ENCODE measurements at regions not wholly inside any gene's neighbourhood (a gene's known extent, or its start where the extent isn't known, plus 50 kb on each side); places are given as distances from the start of the nearest gene placed in this dataset.

GRCh38 chr6:112429226-112429625 is 82.1 kb downstream of the RFPL4B start:
- H3K4me1 ChIP-seq (ENCODE audit: insufficient read depth, low read length, severe bottlenecking), result no peaks in the 10 kb centered on the region
- no peak overlapping the region for H3K27ac ChIP-seq (ENCODE audit: low read depth, low read length, poor library complexity, severe bottlenecking)
- TF ChIP-seq EZH2 (IDR thresholded peaks at IDR 0.05; ENCODE audit: borderline replicate concordance, low read length), result no peak
- no peak for TF ChIP-seq CTCF (IDR thresholded peaks at IDR 0.05; ENCODE audit: low read length)
- no peaks in the 10 kb centered on the region for H3K79me2 ChIP-seq (ENCODE audit: insufficient read depth, low read length)
- no peak overlapping the region for H2AFZ ChIP-seq (ENCODE audit: low read length)
- H3K9ac ChIP-seq (ENCODE audit: low read length), result no peak overlapping the region
- no peaks in the 10 kb centered on the region for H3K9me3 ChIP-seq (ENCODE audit: low read length)
- no peaks in the 10 kb centered on the region for H3K9me2 ChIP-seq (ENCODE audit: low read depth, low read length)
- no peak overlapping the region for H3K4me3 ChIP-seq (ENCODE audit: low read depth, low read length, poor library complexity, severe bottlenecking)
- H3K4me2 ChIP-seq (ENCODE audit: low read length), result no peak overlapping the region
- no peaks in the 10 kb centered on the region for H4K20me1 ChIP-seq (ENCODE audit: insufficient read depth, low read length)
- no peaks in the 10 kb centered on the region for H3F3A ChIP-seq (ENCODE audit: insufficient read depth, low read length)
- H3K27me3 ChIP-seq (ENCODE audit: insufficient read depth, low read length), result no peaks in the 10 kb centered on the region
- no peaks in the 10 kb centered on the region for H3K36me3 ChIP-seq (ENCODE audit: insufficient read depth, low read length)

GRCh38 chr6:112431803-112432202 is 84.7 kb downstream of the RFPL4B start:
- no peak overlapping the region for H3K4me2 ChIP-seq (ENCODE audit: low read length)
- H3F3A ChIP-seq (ENCODE audit: insufficient read depth, low read length), result no peaks in the 10 kb centered on the region
- H3K36me3 ChIP-seq (ENCODE audit: insufficient read depth, low read length), result no peaks in the 10 kb centered on the region
- TF ChIP-seq CTCF (IDR thresholded peaks at IDR 0.05; ENCODE audit: low read length) (no peak), EZH2 (IDR thresholded peaks at IDR 0.05; ENCODE audit: borderline replicate concordance, low read length) (no peak)
- H3K27ac ChIP-seq (ENCODE audit: low read depth, low read length, poor library complexity, severe bottlenecking), result no peak overlapping the region
- no peak overlapping the region for H3K4me3 ChIP-seq (ENCODE audit: low read depth, low read length, poor library complexity, severe bottlenecking)
- no peaks in the 10 kb centered on the region for H4K20me1 ChIP-seq (ENCODE audit: insufficient read depth, low read length)
- H3K79me2 ChIP-seq (ENCODE audit: insufficient read depth, low read length), result no peaks in the 10 kb centered on the region
- H2AFZ ChIP-seq (ENCODE audit: low read length), result no peak overlapping the region
- H3K9me3 ChIP-seq (ENCODE audit: low read length), result no peaks in the 10 kb centered on the region
- H3K4me1 ChIP-seq (ENCODE audit: insufficient read depth, low read length, severe bottlenecking), result no peaks in the 10 kb centered on the region
- no peak overlapping the region for H3K9ac ChIP-seq (ENCODE audit: low read length)
- no peaks in the 10 kb centered on the region for H3K27me3 ChIP-seq (ENCODE audit: insufficient read depth, low read length)
- H3K9me2 ChIP-seq (ENCODE audit: low read depth, low read length), result no peaks in the 10 kb centered on the region

- no peaks in the 10 kb centered on the region for H3K9me2 ChIP-seq (ENCODE audit: low read depth, low read length)
- H3K79me2 ChIP-seq (ENCODE audit: insufficient read depth, low read length), result no peaks in the 10 kb centered on the region
- no peak overlapping the region for H2AFZ ChIP-seq (ENCODE audit: low read length)
- no peaks in the 10 kb centered on the region for H3K9me3 ChIP-seq (ENCODE audit: low read length)
- H3K4me3 ChIP-seq (ENCODE audit: low read depth, low read length, poor library complexity, severe bottlenecking), result no peak overlapping the region
- H4K20me1 ChIP-seq (ENCODE audit: insufficient read depth, low read length), result no peaks in the 10 kb centered on the region
- H3K4me2 ChIP-seq (ENCODE audit: low read length), result no peak overlapping the region
- no peaks in the 10 kb centered on the region for H3K4me1 ChIP-seq (ENCODE audit: insufficient read depth, low read length, severe bottlenecking)
- no peaks in the 10 kb centered on the region for H3F3A ChIP-seq (ENCODE audit: insufficient read depth, low read length)
- H3K27me3 ChIP-seq (ENCODE audit: insufficient read depth, low read length), result no peaks in the 10 kb centered on the region
- H3K27ac ChIP-seq (ENCODE audit: low read depth, low read length, poor library complexity, severe bottlenecking), result no peak overlapping the region
- H3K9ac ChIP-seq (ENCODE audit: low read length), result no peak overlapping the region
- TF ChIP-seq EZH2 (IDR thresholded peaks at IDR 0.05; ENCODE audit: borderline replicate concordance, low read length), result no peak
- no peak for TF ChIP-seq CTCF (IDR thresholded peaks at IDR 0.05; ENCODE audit: low read length)
- H3K36me3 ChIP-seq (ENCODE audit: insufficient read depth, low read length), result no peaks in the 10 kb centered on the region
Measured at GRCh38 chr6:112432853-112433252, 85.7 kb downstream of the RFPL4B start.
